ENCODE measurements at regions not wholly inside any gene's neighbourhood (a gene's known extent, or its start where the extent isn't known, plus 50 kb on each side); places are given as distances from the start of the nearest gene placed in this dataset.

GRCh38 chr14:36408388-36408787, 88.0 kb upstream of the MBIP start:
- peak; percentile 9 to 18 for DNase-seq

- no peak for DNase-seq
Observed at GRCh38 chr14:36405589-36406274, 85.3 kb upstream of the MBIP start.

- DNase-seq: no peak
Observed at GRCh38 chr14:36402867-36403266, 82.4 kb upstream of the MBIP start.

- no peak for DNase-seq
Observed at GRCh38 chr14:36398463-36399291, 78.2 kb upstream of the MBIP start.

GRCh38 chr14:36397357-36397756, 76.9 kb upstream of the MBIP start:
- no peak for DNase-seq

- no peak for DNase-seq
Observed at GRCh38 chr14:36396798-36397197, 76.4 kb upstream of the MBIP start.

- DNase-seq: no peak
Observed at GRCh38 chr14:36394593-36394992, 74.2 kb upstream of the MBIP start.

GRCh38 chr14:36390718-36391117, 70.3 kb upstream of the MBIP start:
- DNase-seq: peak in 1 of 2 experiments; percentile 4

GRCh38 chr14:36383767-36384431, 63.5 kb upstream of the MBIP start:
- no peak for DNase-seq

- peak; percentile 80 to 84 for DNase-seq
Observed at GRCh38 chr14:36373982-36374673, 53.7 kb upstream of the MBIP start.

Measured in Kasumi-1 (cell line).